ENCODE measurements at regions not wholly inside any gene's neighbourhood (a gene's known extent, or its start where the extent isn't known, plus 50 kb on each side); places are given as distances from the start of the nearest gene placed in this dataset.
"Not testable (repeated sequence)": the region's sequence is repeated elsewhere in the genome, so short reads cannot be mapped to it uniquely, and the experiment has no call there.

DNA sequence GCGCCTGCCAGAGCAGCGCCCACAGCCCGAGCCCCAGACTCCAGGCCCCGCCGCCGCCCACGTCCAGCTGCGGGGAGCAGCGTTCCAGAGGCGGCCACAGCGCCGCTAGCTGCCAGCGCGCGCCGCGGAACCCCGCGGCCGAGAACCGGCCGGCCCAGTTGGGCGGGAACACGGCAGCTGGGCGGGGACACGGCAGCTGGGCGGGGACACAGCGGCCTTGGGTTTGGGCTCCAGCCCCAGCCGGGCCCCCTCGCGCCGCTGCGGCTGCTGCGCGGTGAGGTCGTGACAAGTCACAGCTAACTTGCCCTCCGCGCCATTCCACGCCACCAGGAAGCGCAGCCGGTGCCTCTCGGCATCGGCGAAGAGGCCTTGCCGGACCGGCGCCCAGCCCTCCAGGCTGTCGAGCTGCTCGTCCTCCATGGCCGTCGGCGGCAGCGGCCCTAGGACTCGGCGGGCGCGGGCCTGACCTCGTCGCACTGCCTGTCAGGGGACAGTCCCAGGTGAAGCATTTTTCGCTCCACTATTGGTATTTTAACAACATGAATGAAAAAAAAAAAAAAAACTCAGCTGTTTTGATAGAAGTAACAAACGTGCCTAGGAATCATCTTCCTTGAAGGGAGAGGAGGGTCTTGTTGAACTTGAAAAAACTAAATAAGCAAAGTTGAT lies 56.6 kb upstream of the GOLGA8N start:
- H3K4me1 Mint-ChIP-seq; CTCF ChIA-PET; H3K27ac Mint-ChIP-seq; POLR2A ChIA-PET; H3K9me3 Mint-ChIP-seq; H3K27me3 Mint-ChIP-seq; H3K36me3 Mint-ChIP-seq (ENCODE audit: low read depth): not testable (repeated sequence)
- DNase-seq: peak; percentile 20
- peak overlapping the region; percentile 17 for H3K4me3 Mint-ChIP-seq

DNA sequence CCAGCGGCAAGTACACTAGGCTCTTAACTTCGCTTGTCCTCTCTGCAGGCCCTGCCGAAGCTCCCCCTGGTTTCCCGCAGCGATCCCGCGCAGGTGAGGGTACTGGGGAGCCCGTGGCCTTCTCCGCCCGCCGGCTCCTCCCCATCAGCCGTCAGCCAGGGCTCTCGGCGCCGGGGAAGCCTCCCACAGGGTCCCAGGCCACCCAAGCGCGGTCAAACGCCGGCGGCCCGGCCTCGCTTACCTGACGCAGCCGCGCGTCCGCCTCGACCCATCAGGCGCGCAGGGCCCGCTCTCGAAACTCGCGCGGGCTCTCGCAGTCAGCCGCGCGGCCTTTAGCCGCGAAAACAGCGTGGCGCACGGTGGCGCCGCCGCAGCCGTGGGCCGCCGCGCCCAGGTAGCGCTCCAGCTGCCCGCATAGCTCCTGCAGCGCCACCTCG lies 57.2 kb upstream of the GOLGA8N start:
- H3K36me3 Mint-ChIP-seq (ENCODE audit: low read depth); POLR2A ChIA-PET; H3K27me3 Mint-ChIP-seq; H3K27ac Mint-ChIP-seq; H3K4me3 Mint-ChIP-seq; H3K9me3 Mint-ChIP-seq; DNase-seq; H3K4me1 Mint-ChIP-seq; CTCF ChIA-PET: not testable (repeated sequence)

DNA sequence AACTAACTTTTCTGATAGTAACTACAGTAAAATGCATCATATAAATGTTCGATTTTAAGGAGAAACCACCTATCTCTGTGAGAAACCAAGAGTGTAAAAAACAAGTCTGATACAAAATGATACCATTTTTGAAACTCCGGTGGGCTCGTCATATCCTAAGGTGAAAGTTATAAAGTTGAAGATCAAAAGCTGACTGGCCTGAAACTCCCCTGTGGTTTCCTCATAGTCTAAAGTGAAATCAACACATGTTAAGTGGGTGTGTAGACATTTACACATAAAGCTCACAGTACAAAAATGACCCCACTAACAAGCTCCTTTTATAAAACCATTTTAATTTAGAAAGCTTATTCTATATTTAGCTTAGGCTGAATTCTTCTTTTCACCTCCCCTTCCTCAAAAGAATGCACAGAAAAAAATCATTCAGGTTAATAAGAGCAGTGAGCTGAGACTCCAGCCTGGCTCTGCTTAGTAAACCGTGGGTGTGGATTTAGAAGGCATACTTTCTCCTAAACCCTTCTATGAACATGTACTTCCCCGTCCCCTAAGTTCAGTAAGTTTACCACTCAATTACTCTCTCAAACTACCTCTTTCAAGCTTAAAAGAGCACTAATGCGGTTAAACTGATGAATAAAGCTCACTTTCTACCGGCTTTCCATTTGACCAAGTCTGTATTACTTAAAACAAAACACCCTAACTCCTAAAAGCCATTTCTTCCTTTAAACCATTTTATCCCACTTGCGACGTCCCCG lies 57.9 kb upstream of the GOLGA8N start:
- H3K27me3 Mint-ChIP-seq; H3K4me3 Mint-ChIP-seq; H3K36me3 Mint-ChIP-seq (ENCODE audit: low read depth); POLR2A ChIA-PET; DNase-seq; CTCF ChIA-PET; H3K27ac Mint-ChIP-seq; H3K9me3 Mint-ChIP-seq; H3K4me1 Mint-ChIP-seq: not testable (repeated sequence)

DNA sequence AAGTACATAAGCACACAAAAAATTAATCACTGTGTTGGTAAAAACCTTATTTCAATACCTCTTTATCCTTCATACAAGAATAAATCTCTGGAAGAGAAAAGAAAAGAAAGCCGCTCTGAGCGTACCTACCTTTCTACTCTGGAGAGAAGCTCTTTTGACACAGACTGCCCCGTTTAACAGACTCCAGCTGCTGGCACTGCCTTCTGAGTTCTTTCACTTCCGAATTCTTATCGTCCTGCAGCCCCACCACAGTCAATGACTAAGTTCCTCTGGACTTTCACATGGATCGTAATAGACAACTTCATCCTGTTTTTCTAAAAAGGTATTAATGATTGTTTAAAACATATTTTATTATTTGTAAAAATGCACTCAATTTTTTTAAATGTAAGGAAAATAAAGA lies 67.5 kb upstream of the GOLGA8O start:
- POLR2A ChIA-PET; H3K36me3 Mint-ChIP-seq (ENCODE audit: low read depth); H3K4me1 Mint-ChIP-seq; H3K9me3 Mint-ChIP-seq; CTCF ChIA-PET; DNase-seq; H3K27me3 Mint-ChIP-seq; H3K27ac Mint-ChIP-seq; H3K4me3 Mint-ChIP-seq: not testable (repeated sequence)

DNA sequence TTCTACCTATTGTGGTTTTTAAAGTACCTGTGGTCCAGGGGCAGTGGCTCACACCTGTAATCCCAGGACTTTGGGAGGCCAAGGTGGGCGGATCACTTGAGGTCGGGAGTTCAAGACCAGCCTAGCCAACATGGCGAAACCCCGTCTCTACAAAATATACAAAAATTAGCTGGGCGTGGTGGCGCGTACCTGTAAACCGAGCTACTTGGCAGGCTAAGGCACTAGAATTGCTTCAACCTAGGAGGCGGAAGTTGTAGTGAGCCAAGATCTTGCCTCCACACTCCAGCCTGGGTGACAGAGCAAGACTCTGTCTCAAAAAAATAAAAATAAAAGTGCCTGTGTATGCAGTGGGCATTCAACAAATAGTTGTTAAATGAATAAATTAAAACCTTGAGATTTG lies 67.0 kb upstream of the GOLGA8O start:
- H3K27ac Mint-ChIP-seq; H3K27me3 Mint-ChIP-seq; H3K4me1 Mint-ChIP-seq; H3K4me3 Mint-ChIP-seq; POLR2A ChIA-PET; CTCF ChIA-PET; H3K9me3 Mint-ChIP-seq; DNase-seq; H3K36me3 Mint-ChIP-seq (ENCODE audit: low read depth): not testable (repeated sequence)

DNA sequence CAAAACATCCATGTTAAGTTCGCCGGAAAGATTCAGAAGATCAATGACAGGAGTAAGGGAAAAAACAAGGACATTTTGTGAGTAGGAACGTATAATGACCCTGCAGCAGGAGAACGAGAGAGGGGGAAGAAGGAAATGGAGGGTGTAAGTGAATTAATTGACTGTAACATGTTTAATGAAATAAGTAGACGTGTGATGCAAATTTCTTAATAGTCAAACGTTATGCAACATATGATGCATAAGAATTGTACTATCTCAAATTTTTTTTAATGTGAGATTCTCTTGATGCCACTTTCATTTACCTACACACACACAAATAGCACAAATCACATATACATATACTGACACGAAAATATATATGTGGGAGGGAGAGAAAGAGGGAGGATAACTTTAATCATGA lies 63.5 kb upstream of the GOLGA8O start:
- POLR2A ChIA-PET; CTCF ChIA-PET; H3K27me3 Mint-ChIP-seq; H3K4me3 Mint-ChIP-seq; H3K9me3 Mint-ChIP-seq; H3K27ac Mint-ChIP-seq; H3K4me1 Mint-ChIP-seq; H3K36me3 Mint-ChIP-seq (ENCODE audit: low read depth); DNase-seq: not testable (repeated sequence)

DNA sequence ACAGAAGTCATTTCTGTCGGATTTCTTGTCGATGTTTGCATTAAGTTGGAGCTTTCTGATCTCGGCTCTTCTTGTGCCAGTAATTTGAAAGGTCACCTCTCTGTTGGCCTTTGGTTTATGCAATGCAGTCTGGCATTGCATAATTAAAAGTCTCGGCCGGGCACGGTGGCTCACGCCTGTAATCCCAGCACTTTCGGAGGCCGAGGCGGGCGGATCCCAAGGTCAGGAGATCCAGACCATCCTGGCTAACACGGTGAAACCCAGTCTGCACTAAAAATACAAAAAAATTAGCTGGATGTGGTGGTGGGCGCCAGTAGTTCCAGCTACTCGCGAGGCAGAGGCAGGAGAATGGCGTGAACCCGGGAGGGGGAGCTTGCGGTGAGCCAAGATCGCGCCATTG lies 62.6 kb upstream of the GOLGA8O start:
- H3K4me3 Mint-ChIP-seq; H3K9me3 Mint-ChIP-seq; POLR2A ChIA-PET; H3K27me3 Mint-ChIP-seq; CTCF ChIA-PET; DNase-seq; H3K4me1 Mint-ChIP-seq; H3K27ac Mint-ChIP-seq; H3K36me3 Mint-ChIP-seq (ENCODE audit: low read depth): not testable (repeated sequence)

DNA sequence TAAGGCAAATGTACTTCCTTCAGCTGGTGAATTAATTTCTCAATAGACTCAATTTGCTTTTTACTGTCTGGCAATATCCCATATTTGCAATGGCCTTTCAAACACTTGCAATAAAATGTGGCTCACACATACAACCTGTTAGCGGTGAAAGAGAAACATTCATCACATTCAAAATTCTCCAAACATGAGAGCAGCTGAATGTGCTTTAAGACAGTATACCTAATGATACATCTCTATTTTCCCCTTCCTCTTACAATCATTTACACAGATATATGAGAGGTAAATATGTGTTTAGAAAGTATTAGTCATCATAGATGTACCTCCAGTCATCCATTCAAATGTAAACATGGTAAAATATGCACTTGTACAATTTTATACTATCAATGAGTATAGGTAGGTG lies 61.5 kb upstream of the GOLGA8O start:
- H3K4me1 Mint-ChIP-seq, H3K27me3 Mint-ChIP-seq, DNase-seq: not testable (repeated sequence)

DNA sequence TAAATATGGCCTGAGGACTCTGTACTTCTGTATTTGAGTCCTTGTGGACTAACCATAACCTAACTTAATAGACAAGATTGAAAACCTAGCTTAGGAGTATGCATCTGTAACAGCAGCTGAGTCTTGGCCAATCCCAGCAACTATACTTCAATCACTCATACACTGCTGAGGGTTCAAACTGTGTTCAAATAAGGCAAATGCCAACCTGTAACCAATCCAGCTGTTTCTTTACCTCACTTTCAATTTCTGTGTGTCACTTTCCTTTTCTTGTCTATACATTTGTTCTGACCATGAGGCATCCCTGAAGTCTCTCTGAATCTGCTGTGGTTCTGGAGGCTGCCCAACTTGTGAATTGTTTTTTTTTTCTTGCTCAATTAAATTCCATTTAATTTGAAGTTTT lies 57.9 kb upstream of the GOLGA8O start:
- POLR2A ChIA-PET; H3K27me3 Mint-ChIP-seq; H3K36me3 Mint-ChIP-seq (ENCODE audit: low read depth): not testable (repeated sequence)

More for the DNA sequence above, 61.5 kb upstream of the GOLGA8O start:
- H3K27ac Mint-ChIP-seq; H3K4me3 Mint-ChIP-seq; H3K9me3 Mint-ChIP-seq; POLR2A ChIA-PET; CTCF ChIA-PET; H3K36me3 Mint-ChIP-seq (ENCODE audit: low read depth): not testable (repeated sequence)

DNA sequence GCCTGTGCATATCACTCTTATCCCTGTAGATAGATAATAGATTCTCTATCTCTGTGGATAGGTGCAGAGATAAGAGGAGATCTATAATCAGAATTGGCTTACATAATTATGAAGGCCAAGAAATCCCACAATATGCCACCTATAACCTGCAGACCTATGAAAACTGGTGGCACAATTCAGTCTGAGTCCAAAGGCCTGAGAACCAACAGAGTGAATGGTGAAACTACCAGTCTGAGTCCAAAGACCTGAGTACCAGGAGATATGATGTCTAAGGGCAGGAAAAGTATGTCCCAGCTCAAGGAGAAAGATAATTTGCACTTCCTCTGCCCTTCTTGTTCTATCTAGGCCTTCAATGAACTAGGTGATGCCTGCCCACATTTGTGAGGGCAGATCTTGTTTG lies 54.6 kb upstream of the GOLGA8O start:
- H3K27ac Mint-ChIP-seq; POLR2A ChIA-PET; H3K9me3 Mint-ChIP-seq; H3K4me1 Mint-ChIP-seq; DNase-seq; H3K27me3 Mint-ChIP-seq; CTCF ChIA-PET; H3K4me3 Mint-ChIP-seq; H3K36me3 Mint-ChIP-seq (ENCODE audit: low read depth): not testable (repeated sequence)

More for the DNA sequence above, 57.9 kb upstream of the GOLGA8O start:
- DNase-seq, H3K4me1 Mint-ChIP-seq, CTCF ChIA-PET, H3K4me3 Mint-ChIP-seq, H3K9me3 Mint-ChIP-seq, H3K27ac Mint-ChIP-seq: not testable (repeated sequence)

DNA sequence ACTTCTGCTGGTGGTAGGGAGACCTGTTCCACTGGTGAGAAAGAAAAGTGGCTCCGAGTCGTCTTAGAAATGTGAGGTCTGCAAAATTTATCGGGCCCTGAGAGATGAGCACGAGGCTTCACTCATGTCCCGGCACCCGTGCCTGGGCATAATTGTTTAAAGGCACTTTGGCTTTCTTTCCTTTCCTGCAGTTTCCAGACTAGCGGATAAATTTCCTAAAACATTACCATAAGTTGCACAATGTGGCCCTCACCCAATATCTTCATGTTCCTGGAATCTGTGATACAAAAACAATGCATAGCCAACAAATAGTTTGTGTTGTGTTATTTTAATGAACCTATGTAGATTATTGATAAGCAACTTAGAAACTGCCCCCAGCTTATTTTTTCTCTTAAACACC lies 52.6 kb upstream of the GOLGA8O start:
- CTCF ChIA-PET; POLR2A ChIA-PET; H3K4me1 Mint-ChIP-seq; H3K27me3 Mint-ChIP-seq; DNase-seq; H3K36me3 Mint-ChIP-seq (ENCODE audit: low read depth); H3K9me3 Mint-ChIP-seq; H3K27ac Mint-ChIP-seq; H3K4me3 Mint-ChIP-seq: not testable (repeated sequence)

DNA sequence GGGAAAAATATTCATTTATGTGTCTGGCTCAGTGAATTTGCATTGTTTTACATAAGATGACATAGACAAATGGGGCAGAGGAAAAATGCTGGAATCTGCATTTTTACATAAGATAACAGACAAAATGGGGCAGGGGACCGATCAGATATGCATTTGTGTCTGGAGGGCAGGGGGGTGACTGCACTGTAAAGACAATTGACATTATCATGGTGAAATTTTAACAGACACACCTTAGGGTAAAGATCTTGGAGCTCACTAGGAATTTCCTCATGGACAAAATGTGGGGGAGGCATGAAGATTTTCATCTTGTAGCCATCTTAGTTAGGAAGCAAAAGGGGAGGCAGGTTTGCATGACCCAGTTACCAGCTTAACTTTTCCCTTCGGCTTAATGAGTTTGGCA lies 51.4 kb upstream of the GOLGA8O start:
- POLR2A ChIA-PET; H3K27me3 Mint-ChIP-seq; H3K4me3 Mint-ChIP-seq; H3K9me3 Mint-ChIP-seq; H3K36me3 Mint-ChIP-seq (ENCODE audit: low read depth); DNase-seq; H3K4me1 Mint-ChIP-seq; CTCF ChIA-PET; H3K27ac Mint-ChIP-seq: not testable (repeated sequence)

DNA sequence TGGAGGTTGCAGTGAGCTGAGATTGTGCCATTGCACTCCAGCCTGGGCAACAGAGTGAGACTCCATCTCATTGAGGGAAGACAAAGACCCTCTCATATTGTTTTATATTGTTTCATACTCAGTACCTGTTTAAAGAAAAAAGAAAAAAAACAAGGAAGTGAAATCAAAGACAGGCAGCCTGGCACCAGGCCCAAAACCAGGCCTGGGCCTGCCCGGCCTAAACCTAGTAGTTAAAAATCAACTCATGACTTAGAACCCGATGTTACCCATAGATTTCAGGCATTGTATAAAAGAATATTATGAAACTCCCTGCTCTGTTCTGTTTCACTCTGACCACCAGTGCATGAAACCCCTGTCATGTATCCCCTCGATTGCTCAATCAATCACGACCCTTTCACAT lies 50.2 kb upstream of the GOLGA8O start:
- H3K9me3 Mint-ChIP-seq; H3K27me3 Mint-ChIP-seq; H3K4me3 Mint-ChIP-seq; H3K36me3 Mint-ChIP-seq (ENCODE audit: low read depth); H3K27ac Mint-ChIP-seq; CTCF ChIA-PET; POLR2A ChIA-PET; H3K4me1 Mint-ChIP-seq; DNase-seq: not testable (repeated sequence)

Measured in activated CD4-positive, alpha-beta memory T cell treated with anti-CD3 and anti-CD28 coated beads, Interleukin-2, amount 10 ng/mL, durations not matched to agents 7 days and 5 days (primary cell).